ENCODE measurements at regions not wholly inside any gene's neighbourhood (a gene's known extent, or its start where the extent isn't known, plus 50 kb on each side); places are given as distances from the start of the nearest gene placed in this dataset.
"Not testable (repeated sequence)": the region's sequence is repeated elsewhere in the genome, so short reads cannot be mapped to it uniquely, and the experiment has no call there.

- intact Hi-C loops (cut with DNase I) = no loop called here
- H3K36me3 ChIP-seq = no peaks in the 10 kb centered on the region
- no peak overlapping the region for H3K4me3 ChIP-seq
- no peak for DNase-seq
- no peak for TF ChIP-seq CTCF (IDR thresholded peaks at IDR 0.05)
- TF ChIP-seq EP300 (IDR thresholded peaks at IDR 0.05) = no peak
- no peaks in the 10 kb centered on the region for H3K4me1 ChIP-seq
- H3K27ac ChIP-seq = no peak overlapping the region
- H3K9me3 ChIP-seq = peaks cover 0 to 2% (median 0%) of the 10 kb centered on the region in 4 donors
- 57 to 79% methylated on average over 3 of the region's 3 CpGs for WGBS, 2 donors
- H3K27me3 ChIP-seq = no peaks in the 10 kb centered on the region
These were observed 117.6 kb downstream of the MRPL39 start for GRCh38 chr21:25489673-25490072.

- no peak for DNase-seq
- no peaks in the 10 kb centered on the region for H3K9me3 ChIP-seq
- H3K4me1 ChIP-seq = no peaks in the 10 kb centered on the region
- intact Hi-C loops (cut with DNase I) = no loop called here
- no peak for TF ChIP-seq CTCF (IDR thresholded peaks at IDR 0.05)
- TF ChIP-seq POLR2A (IDR thresholded peaks at IDR 0.05) = no peak
- TF ChIP-seq EP300 (IDR thresholded peaks at IDR 0.05) = no peak
- no peak for TF ChIP-seq POLR2AphosphoS5 (IDR thresholded peaks at IDR 0.05)
- H3K36me3 ChIP-seq = no peaks in the 10 kb centered on the region
- H3K27ac ChIP-seq = no peak overlapping the region
- whole genome bisulfite sequencing, 2 donors = 55 to 71% methylated on average over 3 of the region's 3 CpGs
- H3K4me3 ChIP-seq = no peak overlapping the region
- H3K27me3 ChIP-seq = no peaks in the 10 kb centered on the region
These were observed 120.2 kb downstream of the MRPL39 start for GRCh38 chr21:25487046-25487594.

- Histone ChIP-seq H3K9me3 (peaks cover 0 to 5% (median 0%) of the 10 kb centered on the region in 4 donors), H3K4me3 (no peak overlapping the region), H3K4me1 (no peaks in the 10 kb centered on the region), H3K27ac (no peak overlapping the region), H3K27me3 (no peaks in the 10 kb centered on the region), H3K36me3 (no peaks in the 10 kb centered on the region)
- no peak for DNase-seq
- intact Hi-C loops (cut with DNase I) = no loop called here
- WGBS, 2 donors = 56 to 70% methylated on average over 2 of the region's 2 CpGs
- no peak for TF ChIP-seq CTCF (IDR thresholded peaks at IDR 0.05)
- no peak for TF ChIP-seq POLR2AphosphoS5 (IDR thresholded peaks at IDR 0.05)
- no peak for TF ChIP-seq EP300 (IDR thresholded peaks at IDR 0.05)
These were observed 121.4 kb downstream of the MRPL39 start for GRCh38 chr21:25485914-25486313.

GRCh38 chr21:25467896-25468295 lies 139.4 kb downstream of the MRPL39 start:
- H3K9me3 ChIP-seq = no peaks in the 10 kb centered on the region
- no peak overlapping the region for H3K4me3 ChIP-seq
- DNase-seq = no peak
- no peak overlapping the region for H3K27ac ChIP-seq
- H3K4me1 ChIP-seq = no peaks in the 10 kb centered on the region
- TF ChIP-seq POLR2AphosphoS5 (IDR thresholded peaks at IDR 0.05) = no peak
- TF ChIP-seq CTCF (IDR thresholded peaks at IDR 0.05) = no peak
- TF ChIP-seq POLR2A (IDR thresholded peaks at IDR 0.05) = no peak
- no peak for TF ChIP-seq EP300 (IDR thresholded peaks at IDR 0.05)
- intact Hi-C loops (cut with DNase I) = no loop called here
- H3K36me3 ChIP-seq = no peaks in the 10 kb centered on the region
- H3K27me3 ChIP-seq = no peaks in the 10 kb centered on the region

GRCh38 chr21:25467071-25467470 lies 140.2 kb downstream of the MRPL39 start:
- H3K27ac ChIP-seq; H3K4me1 ChIP-seq; intact Hi-C loops (cut with DNase I); DNase-seq; H3K27me3 ChIP-seq; H3K4me3 ChIP-seq; H3K36me3 ChIP-seq; H3K9me3 ChIP-seq: not testable (repeated sequence)
- WGBS, 2 donors = 70 to 89% methylated on average over 5 of the region's 5 CpGs
